H1 (cell line): ENCODE measurements at regions not wholly inside any gene's neighbourhood (a gene's known extent, or its start where the extent isn't known, plus 50 kb on each side); places are given as distances from the start of the nearest gene placed in this dataset.

ENCODE experiments used
- CTCF ChIA-PET: fragments of 300-600 bp; sonication (Branson Sonifier 250); formaldehyde crosslinking; loops from one replicate; lab custom pipeline; 2021; ENCODE audit not compliant: partially characterized antibody; lab: Charles Lee
- POLR2A ChIA-PET: fragments of 300-600 bp; sonication (Branson Sonifier 250); formaldehyde crosslinking; loops from one replicate; lab custom pipeline; 2021; ENCODE audit warnings: inconsistent platforms; ENCODE audit not compliant: partially characterized antibody; lab: Charles Lee
- DNase-seq, 2 experiments: peaks; one replicate each; pipeline versions ENCODE4 v3.0.0 to v3.0.0-alpha.2; 2010 to 2022; ENCODE audit warnings: low spot score in 2 of 2, low read depth in 1 of 2, mixed read lengths in 1 of 2
- FAIRE-seq: peaks from 2 replicates; lab custom pipeline; 2011; peaks lifted over from hg19 to GRCh38; lab: Jason Lieb, UNC
- H2AFZ ChIP-seq: 2 replicates; pipeline ENCODE4 v1.8.1; 2012; ENCODE audit warnings: low read length, inconsistent platforms
- H2AK5ac ChIP-seq: 2 replicates; pipeline ENCODE4 v1.6.1; 2013; ENCODE audit warnings: low read depth, low read length
- H2BK120ac ChIP-seq: replicated peaks from 2 replicates; pipeline ENCODE3; 2013; ENCODE audit warnings: low read depth, low read length, inconsistent platforms
- H2BK12ac ChIP-seq: 2 replicates; pipeline ENCODE4 v1.6.1; 2013; ENCODE audit warnings: low read depth, low read length
- H2BK15ac ChIP-seq: 2 replicates; pipeline ENCODE4 v1.6.1; 2013; ENCODE audit warnings: low read length
- H2BK20ac ChIP-seq: 2 replicates; pipeline ENCODE4 v1.6.1; 2013; ENCODE audit warnings: low read length
- H2BK5ac ChIP-seq: 2 replicates; pipeline ENCODE4 v1.6.1; 2013; ENCODE audit warnings: low read depth, low read length
- H3K14ac ChIP-seq: 2 replicates; pipeline ENCODE4 v1.6.1; 2013; ENCODE audit warnings: inconsistent platforms; ENCODE audit not compliant: insufficient read length
- H3K18ac ChIP-seq: 2 replicates; pipeline ENCODE4 v1.6.1; 2013; ENCODE audit warnings: low read length; ENCODE audit errors: extremely low read depth
- H3K23ac ChIP-seq: 2 replicates; pipeline ENCODE4 v1.6.1; 2013; ENCODE audit warnings: inconsistent platforms; ENCODE audit not compliant: insufficient read length
- H3K23me2 ChIP-seq: 2 replicates; pipeline ENCODE4 v1.6.1; 2013; ENCODE audit warnings: low read depth, low read length
- H3K27ac ChIP-seq: 2 replicates; pipeline ENCODE4 v1.6.1; 2011; ENCODE audit warnings: low read depth, low read length, inconsistent platforms
- H3K27me3 ChIP-seq, 4 experiments: replicated peaks in 1 of 4; 1 replicate in 1 of 4; 2 replicates in 3 of 4; pipeline versions ENCODE4 v1.6.1 to v1.8.1; 2011 to 2013; ENCODE audit warnings: low read length in 3 of 4, mild to moderate bottlenecking in 3 of 4, inconsistent platforms in 2 of 4, mixed read lengths in 2 of 4, moderate library complexity in 1 of 4; ENCODE audit not compliant: control insufficient read depth in 3 of 4, insufficient read depth in 3 of 4; ENCODE audit errors: extremely low read depth in 1 of 4
- H3K36me3 ChIP-seq, 4 experiments: 2 replicates each; pipeline versions ENCODE4 v1.6.1 to v1.8.1; 2011 to 2013; ENCODE audit warnings: mild to moderate bottlenecking in 4 of 4, low read length in 3 of 4, moderate library complexity in 2 of 4, control low read depth in 1 of 4, inconsistent platforms in 1 of 4; ENCODE audit not compliant: insufficient read depth in 4 of 4, control insufficient read depth in 2 of 4
- H3K4ac ChIP-seq: replicated peaks from 2 replicates; pipeline ENCODE3; 2013; ENCODE audit warnings: low read length, low read depth, mixed read lengths, inconsistent platforms; ENCODE audit not compliant: insufficient read length
- H3K4me1 ChIP-seq, 4 experiments: replicated peaks in 1 of 4; 1 replicate in 1 of 4; 2 replicates in 3 of 4; pipeline versions ENCODE4 v1.6.1 to v1.8.1; 2011 to 2013; ENCODE audit warnings: low read length in 3 of 4, inconsistent platforms in 2 of 4, mixed read lengths in 1 of 4; ENCODE audit not compliant: insufficient read depth in 4 of 4, control insufficient read depth in 3 of 4
- H3K4me2 ChIP-seq, 2 experiments: 2 replicates each; pipeline versions ENCODE4 v1.6.1 to v1.8.1; 2011 to 2013; ENCODE audit warnings: low read depth in 2 of 2, low read length in 2 of 2, control low read depth in 1 of 2, inconsistent platforms in 1 of 2, mild to moderate bottlenecking in 1 of 2; ENCODE audit not compliant: insufficient read depth in 1 of 2
- H3K4me3 ChIP-seq, 4 experiments: fragments of 200-600, 300-600 bp in 1 of 4; sonication (generic), shearing (Covaris generic), sonication (Bioruptor Twin) in 1 of 4; 2 replicates each; pipeline versions ENCODE4 v1.5.1 to v1.8.1; 2011 to 2016; ENCODE audit warnings: low read length in 4 of 4, low read depth in 3 of 4, control low read depth in 2 of 4, inconsistent platforms in 2 of 4, mild to moderate bottlenecking in 2 of 4, mixed read lengths in 1 of 4, moderate library complexity in 1 of 4; ENCODE audit not compliant: insufficient read depth in 2 of 4; ENCODE audit errors: extremely low read depth in 1 of 4
- H3K56ac ChIP-seq: replicated peaks from 2 replicates; pipeline ENCODE3; 2013; ENCODE audit warnings: low read depth, mild to moderate bottlenecking, mixed read lengths, low read length, inconsistent platforms; ENCODE audit not compliant: insufficient read length
- H3K79me1 ChIP-seq: 2 replicates; pipeline ENCODE4 v1.6.1; 2013; ENCODE audit warnings: low read depth, low read length, control low read depth
- H3K79me2 ChIP-seq, 2 experiments: 2 replicates each; pipeline versions ENCODE4 v1.6.1 to v1.8.1; 2012 to 2013; ENCODE audit warnings: low read length in 2 of 2, mild to moderate bottlenecking in 2 of 2, inconsistent platforms in 1 of 2; ENCODE audit not compliant: insufficient read depth in 2 of 2, control insufficient read depth in 1 of 2
- H3K9ac ChIP-seq, 4 experiments: replicated peaks in 1 of 4; 1 replicate in 1 of 4; 2 replicates in 3 of 4; pipeline versions ENCODE4 v1.6.1 to v1.8.1; 2011 to 2013; ENCODE audit warnings: low read depth in 3 of 4, low read length in 3 of 4, control low read depth in 2 of 4, mild to moderate bottlenecking in 2 of 4, moderate library complexity in 2 of 4, inconsistent platforms in 1 of 4; ENCODE audit errors: extremely low read depth in 1 of 4
- H3K9me3 ChIP-seq, 2 experiments: 2 replicates each; pipeline versions ENCODE4 v1.6.1 to v1.8.1; 2012 to 2013; ENCODE audit warnings: mild to moderate bottlenecking in 2 of 2, moderate library complexity in 2 of 2, control low read depth in 1 of 2, inconsistent platforms in 1 of 2, low read depth in 1 of 2, low read length in 1 of 2, mixed read lengths in 1 of 2; ENCODE audit not compliant: insufficient read depth in 2 of 2
- H4K20me1 ChIP-seq, 2 experiments: replicated peaks in 1 of 2; 2 replicates each; pipeline versions ENCODE3 to v1.8.1; 2011 to 2013; ENCODE audit warnings: inconsistent platforms in 2 of 2, low read length in 2 of 2, mild to moderate bottlenecking in 1 of 2; ENCODE audit not compliant: insufficient read depth in 2 of 2, control insufficient read depth in 1 of 2
- H4K5ac ChIP-seq: 2 replicates; pipeline ENCODE4 v1.6.1; 2013; ENCODE audit warnings: low read length, low read depth, mixed read lengths, inconsistent platforms; ENCODE audit not compliant: insufficient read length
- H4K8ac ChIP-seq: 2 replicates; pipeline ENCODE4 v1.8.0; 2013; ENCODE audit warnings: mild to moderate bottlenecking, moderate library complexity, low read length, inconsistent platforms; ENCODE audit not compliant: insufficient read depth; ENCODE audit errors: extremely low read depth
- H4K91ac ChIP-seq: replicated peaks from 2 replicates; pipeline ENCODE3; 2013; ENCODE audit warnings: low read length, mixed read lengths, inconsistent platforms; ENCODE audit not compliant: insufficient read length
- BACH1 ChIP-seq: IDR thresholded peaks from 2 replicates; pipeline ENCODE4 v1.6.1; 2012; ENCODE audit warnings: low read length, improper control_type of control experiment
- CHD2 ChIP-seq: IDR thresholded peaks from 2 replicates; pipeline ENCODE4 v1.6.1; 2012; ENCODE audit warnings: low read length, improper control_type of control experiment
- EGR1 ChIP-seq: IDR thresholded peaks from 2 replicates; pipeline ENCODE4 v1.6.1; 2011; ENCODE audit warnings: low read depth, low read length, borderline replicate concordance
- KDM1A ChIP-seq: fragments of 200-600, 300-600 bp; sonication (generic); IDR thresholded peaks from 2 replicates; pipeline ENCODE4 v1.7.1; 2016; ENCODE audit warnings: mild to moderate bottlenecking, low read length, borderline replicate concordance
- NRF1 ChIP-seq: IDR thresholded peaks from 2 replicates; pipeline ENCODE4 v1.6.1; 2011; ENCODE audit warnings: mild to moderate bottlenecking, low read depth, low read length, improper control_type of control experiment
- POLR2A ChIP-seq, 2 experiments: IDR thresholded peaks; 1 replicate in 1 of 2; 2 replicates in 1 of 2; pipeline ENCODE4 v1.6.1; 2011; ENCODE audit warnings: low read depth in 2 of 2, low read length in 2 of 2, mild to moderate bottlenecking in 2 of 2; ENCODE audit errors: control extremely low read depth in 1 of 2
- RAD21 ChIP-seq, 2 experiments: IDR thresholded peaks in 1 of 2; conservative IDR thresholded peaks in 1 of 2; 2 replicates each; pipeline ENCODE4 v1.6.1; 2011; ENCODE audit warnings: low read depth in 2 of 2, low read length in 2 of 2, improper control_type of control experiment in 1 of 2, inconsistent platforms in 1 of 2, mild to moderate bottlenecking in 1 of 2, moderate library complexity in 1 of 2
- RXRA ChIP-seq: IDR thresholded peaks from 2 replicates; pipeline ENCODE4 v1.6.1; 2011; ENCODE audit warnings: low read depth, mild to moderate bottlenecking, low read length, moderate library complexity; ENCODE audit not compliant: insufficient read depth
- SIX5 ChIP-seq: IDR thresholded peaks from 2 replicates; pipeline ENCODE4 v1.6.1; 2011; ENCODE audit warnings: mild to moderate bottlenecking, low read depth, low read length
- SP2 ChIP-seq: IDR thresholded peaks from 2 replicates; pipeline ENCODE4 v1.6.1; 2012; ENCODE audit warnings: mild to moderate bottlenecking, low read length, inconsistent platforms
- TAF7 ChIP-seq: optimal IDR thresholded peaks from 2 replicates; pipeline ENCODE3; 2011; ENCODE audit warnings: low read depth, mild to moderate bottlenecking, inconsistent platforms, low read length, moderate library complexity, borderline replicate concordance
- ZNF274 ChIP-seq: IDR thresholded peaks from 2 replicates; pipeline ENCODE4 v1.7.0; 2012; ENCODE audit warnings: low read length, borderline replicate concordance; ENCODE audit errors: extremely low read depth
- WGBS, 2 experiments: shearing (Covaris generic) in 1 of 2; methylation state at CpG; one replicate each; pipeline versions ENCODE4 v1.1.6 to v1.1.7; 2013 to 2015; ENCODE audit warnings: low lambda C conversion rate in 2 of 2, mixed read lengths in 2 of 2, inconsistent platforms in 1 of 2, low coverage in 1 of 2, missing lambda C conversion rate in 1 of 2; ENCODE audit not compliant: insufficient replicate concordance in 2 of 2, insufficient coverage in 1 of 2, insufficient read length in 1 of 2; ENCODE audit errors: extremely low coverage in 1 of 2, missing lambda C conversion rate in 1 of 2; 5-methylcytosine and 5-hydroxymethylcytosine counted together
- TF ChIP-seq, protein P1 (sequence below): IDR thresholded peaks from 2 replicates; pipeline ENCODE4 v1.6.1; 2011; ENCODE audit warnings: low read depth, mild to moderate bottlenecking, low read length; ENCODE audit not compliant: insufficient read depth

GRCh38 chr17:72372185-72372584 is 251.4 kb downstream of the SOX9 start:
- CTCF ChIA-PET, result no interaction called here
- POLR2A ChIA-PET, result no interaction called here
- Histone ChIP-seq H4K91ac (no peak overlapping the region), H3K79me2 (no peaks in the 10 kb centered on the region), H2BK12ac (0 out of 2 replicates have a peak overlapping the region, but pooled peaks have one; percentile 39), H2BK120ac (no peak overlapping the region), H2AK5ac (no peak overlapping the region), H3K4me1 (peaks cover 0 to 11% (median 4%) of the 10 kb centered on the region in 4 experiments; a peak in 4 of 7 replicates), H4K5ac (no peak overlapping the region), H2BK20ac (no peak overlapping the region), H3K36me3 (no peaks in the 10 kb centered on the region), H3K4me2 (no peak overlapping the region), H3K23me2 (no peaks in the 10 kb centered on the region; the same call in 1 of the 2 replicates), H3K23ac (no peak overlapping the region), H3K9me3 (no peaks in the 10 kb centered on the region), H4K8ac (no peak overlapping the region), H3K4me3 (no peak overlapping the region), H3K9ac (no peak overlapping the region), H3K18ac (no peak overlapping the region), H2BK15ac (peak overlapping the region; percentile 61; the same call in 1 of the 2 replicates), H3K56ac (no peak overlapping the region), H3K79me1 (no peaks in the 10 kb centered on the region; the same call in 1 of the 2 replicates), H3K27ac (no peak overlapping the region), H3K4ac (no peak overlapping the region), H2BK5ac (no peak overlapping the region), H2AFZ (no peak overlapping the region), H3K14ac (no peak overlapping the region), H3K27me3 (no peaks in the 10 kb centered on the region), H4K20me1 (no peaks in the 10 kb centered on the region)
- WGBS, 2 experiments, result 97% methylated on average over 5 of the region's 10 CpGs; no CpG with 5 or more reads in 1 of the 2 experiments
- DNase-seq (no peak), FAIRE-seq (no peak)
- TF ChIP-seq CHD2 (no peak), NRF1 (no peak), EGR1 (no peak), BACH1 (no peak), SP2 (no peak), KDM1A (no peak), RXRA (no peak), SIX5 (no peak), TAF7 (no peak), ZNF274 (no peak), RAD21 (IDR thresholded peaks at IDR 0.05 in 1 of 2, conservative IDR thresholded peaks at IDR 0.05 in 1 of 2; ENCODE audit: low read depth in 2 of 2, low read length in 2 of 2) (no peak), POLR2A (IDR thresholded peaks at IDR 0.05; ENCODE audit: control extremely low read depth in 1 of 2, low read depth in 2 of 2, low read length in 2 of 2) (no peak)
- TF ChIP-seq, protein P1, sequence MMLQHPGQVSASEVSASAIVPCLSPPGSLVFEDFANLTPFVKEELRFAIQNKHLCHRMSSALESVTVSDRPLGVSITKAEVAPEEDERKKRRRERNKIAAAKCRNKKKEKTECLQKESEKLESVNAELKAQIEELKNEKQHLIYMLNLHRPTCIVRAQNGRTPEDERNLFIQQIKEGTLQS, result no peak
